HG03196 (cell line): ENCODE measurements at regions not wholly inside any gene's neighbourhood (a gene's known extent, or its start where the extent isn't known, plus 50 kb on each side); places are given as distances from the start of the nearest gene placed in this dataset.

ENCODE experiments used
- ATAC-seq: cut with Tn5 transposase; IDR thresholded peaks from one replicate; pipeline ENCODE4 v1.9.1; 2021; ENCODE audit not compliant: unreplicated experiment

DNA sequence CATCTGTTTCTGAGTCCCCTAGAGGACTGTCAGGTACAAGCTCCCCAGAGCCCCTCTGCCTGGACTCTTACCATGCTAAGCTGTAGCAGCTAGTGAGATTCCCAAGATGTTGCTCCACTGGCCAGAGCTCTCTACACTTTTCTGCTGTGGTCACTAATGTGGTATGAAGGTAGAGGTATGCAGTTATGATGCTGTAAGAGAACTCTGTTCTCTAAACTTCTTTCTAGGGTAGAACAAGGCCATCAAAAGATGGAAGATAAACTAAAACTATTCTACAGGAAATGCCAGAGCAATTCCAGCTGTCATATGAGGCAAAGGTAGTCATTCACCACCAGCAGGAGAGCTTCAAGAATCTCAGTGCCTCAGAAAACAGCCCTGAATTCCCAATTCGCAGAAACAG lies 517.4 kb upstream of the ARRDC4 start:
- ATAC-seq = no peak

DNA sequence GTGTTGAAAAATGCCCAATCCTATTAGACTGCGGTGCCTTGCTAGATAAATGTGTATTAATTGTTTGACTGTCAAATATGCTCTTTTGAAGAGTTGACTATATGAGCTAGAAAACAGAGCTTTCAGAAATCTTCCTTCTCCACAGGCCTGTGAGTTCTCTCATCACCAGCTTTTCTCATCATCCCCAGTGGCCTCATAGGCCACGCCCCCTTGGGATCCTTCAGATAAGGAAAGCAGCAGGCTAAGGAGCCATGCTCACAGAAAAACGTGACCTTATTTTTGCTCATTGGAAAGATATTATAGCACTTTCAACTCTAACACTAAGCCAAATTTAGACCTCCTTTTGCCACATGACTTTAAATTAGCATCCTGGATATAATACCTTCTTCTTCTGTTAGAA lies 514.4 kb upstream of the ARRDC4 start:
- no peak for ATAC-seq

DNA sequence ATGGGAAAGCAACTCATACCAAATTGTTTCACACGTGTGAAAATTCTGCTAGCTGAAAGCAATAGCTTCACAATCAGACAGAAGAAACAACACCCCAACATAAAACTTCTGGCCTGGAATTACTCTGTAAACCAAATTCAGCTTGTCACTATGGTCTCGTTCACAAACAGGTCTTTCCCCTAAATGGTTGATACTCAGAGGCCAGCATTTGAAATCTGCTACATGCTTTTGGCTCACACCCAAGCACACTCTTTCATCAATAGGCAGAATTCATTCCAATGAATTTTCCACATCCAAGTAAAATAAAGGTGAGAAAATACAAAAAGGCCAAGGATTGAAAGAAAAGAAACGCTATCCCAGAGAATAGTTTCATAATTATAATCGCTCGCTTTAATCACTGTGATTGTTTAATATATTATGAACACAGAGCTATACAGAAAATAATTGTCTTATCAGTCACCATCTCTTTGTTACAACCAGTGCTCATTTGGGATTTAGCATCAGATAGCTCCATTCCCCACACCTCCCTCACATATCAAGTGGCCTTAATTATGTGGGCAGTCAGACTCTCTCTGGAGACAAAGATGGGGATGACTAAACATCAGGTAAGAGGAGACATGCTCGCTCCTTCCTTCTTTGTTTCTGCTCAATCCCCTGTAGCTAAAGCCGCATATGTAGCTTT lies 503.8 kb upstream of the ARRDC4 start:
- ATAC-seq = no peak

DNA sequence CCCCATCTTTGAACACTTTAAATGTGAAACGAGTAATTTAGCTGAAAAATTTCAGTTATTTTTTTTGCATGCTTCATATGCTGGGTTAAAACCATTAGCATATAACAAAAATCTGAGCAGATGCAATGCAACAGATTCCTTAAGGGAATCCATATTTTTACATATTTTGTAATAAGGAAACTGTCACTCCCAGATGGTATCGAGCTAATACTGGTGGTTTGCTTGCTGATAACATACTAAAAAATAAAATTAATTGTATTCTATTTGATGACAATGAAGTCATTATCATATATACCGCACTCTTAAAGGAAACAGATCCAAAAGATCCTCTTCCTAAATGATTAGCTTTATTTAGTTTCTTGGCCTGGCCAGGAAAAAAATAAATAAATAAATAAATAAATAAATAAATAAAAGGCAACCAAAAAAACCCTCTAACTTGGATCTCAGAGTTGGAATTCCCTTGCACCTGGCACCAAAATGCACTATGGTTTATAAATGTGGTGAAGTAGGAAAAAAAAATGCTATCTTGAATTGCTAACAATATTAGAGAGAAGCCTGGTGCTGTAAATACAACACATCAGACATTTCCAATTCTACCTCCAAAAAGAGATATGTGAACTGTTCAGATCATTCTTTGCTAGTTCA lies 503.2 kb upstream of the ARRDC4 start:
- ATAC-seq = no peak

DNA sequence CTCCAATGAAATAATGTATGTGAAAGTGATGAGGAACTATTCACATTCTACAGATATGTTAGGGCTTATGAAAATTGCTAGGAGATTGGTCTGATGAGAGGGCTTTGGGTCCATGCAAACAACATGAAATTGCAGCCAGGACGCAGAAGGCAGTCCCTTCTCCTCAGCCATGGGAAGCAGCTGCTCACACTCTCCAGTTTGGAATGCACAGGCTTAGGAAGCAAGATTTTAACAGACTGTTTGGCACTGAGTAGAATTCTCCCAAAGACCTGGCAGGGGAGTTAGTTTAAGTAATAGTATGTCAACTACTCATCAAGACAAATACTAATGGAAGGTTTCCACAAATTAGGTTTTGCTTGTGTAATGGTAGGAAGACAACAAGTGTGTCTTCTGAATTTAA lies 500.7 kb upstream of the ARRDC4 start:
- no peak for ATAC-seq

DNA sequence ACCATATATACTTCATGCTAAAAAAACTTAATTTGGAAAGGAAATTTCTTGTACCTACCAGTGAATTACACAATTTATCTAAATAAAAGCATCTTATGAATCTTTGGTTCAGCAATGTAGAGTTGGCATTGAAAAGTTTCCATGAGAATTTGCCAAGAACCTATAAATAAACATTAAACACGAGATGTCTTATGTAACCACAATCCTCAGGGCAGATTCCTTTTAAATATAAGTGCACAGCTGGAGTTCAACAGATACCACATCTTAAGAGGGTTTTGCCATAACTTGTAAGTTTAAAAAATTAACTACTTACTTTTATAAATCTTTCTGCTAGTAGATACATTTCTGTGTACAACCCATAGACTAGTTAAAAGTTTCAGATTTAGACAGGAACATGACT lies 499.3 kb upstream of the ARRDC4 start:
- no peak for ATAC-seq

GRCh38 chr15:97463696-97464095 lies 496.8 kb upstream of the ARRDC4 start:
- no peak for ATAC-seq

DNA sequence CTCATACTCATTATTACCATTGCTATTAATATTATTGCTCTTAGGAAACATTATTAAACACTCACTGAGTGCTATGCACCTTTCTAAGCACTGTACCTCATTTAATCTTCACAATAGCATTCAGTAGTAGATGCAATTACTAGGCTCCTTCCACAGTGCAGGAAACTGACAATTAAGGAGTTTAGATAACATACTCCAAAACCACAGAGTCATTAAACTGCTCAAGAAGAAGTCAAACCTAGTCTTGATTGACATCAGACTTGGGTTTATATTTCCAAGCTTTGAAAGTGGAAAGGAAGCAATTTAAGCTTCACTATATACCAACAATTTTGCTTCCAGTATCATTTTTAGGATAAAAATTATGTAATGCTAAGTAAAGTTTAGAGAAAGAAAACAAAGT lies 490.1 kb upstream of the ARRDC4 start:
- ATAC-seq = no peak

- ATAC-seq = no peak
These were observed 486.9 kb upstream of the ARRDC4 start for GRCh38 chr15:97473627-97474026.

DNA sequence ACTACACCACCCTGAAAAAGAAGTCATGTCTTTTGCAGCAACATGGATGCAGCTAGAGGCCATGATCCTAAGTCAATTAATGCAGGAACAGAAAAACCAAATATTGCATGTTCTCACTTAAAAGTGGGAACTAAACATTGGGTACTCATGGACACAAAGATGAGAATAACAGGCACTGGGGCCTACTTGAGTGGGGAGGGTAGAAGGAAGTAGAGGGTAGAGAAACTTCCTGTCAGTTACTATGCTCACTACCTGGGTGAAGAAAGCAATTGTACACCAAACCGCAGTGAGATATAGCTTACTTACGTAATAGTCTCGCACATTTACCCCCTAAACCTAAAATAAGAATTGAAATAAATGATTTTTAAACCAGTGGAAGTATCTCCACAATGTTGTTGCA lies 480.5 kb upstream of the ARRDC4 start:
- no peak for ATAC-seq

- no peak for ATAC-seq
These were observed 478.0 kb upstream of the ARRDC4 start for GRCh38 chr15:97482521-97482920.

DNA sequence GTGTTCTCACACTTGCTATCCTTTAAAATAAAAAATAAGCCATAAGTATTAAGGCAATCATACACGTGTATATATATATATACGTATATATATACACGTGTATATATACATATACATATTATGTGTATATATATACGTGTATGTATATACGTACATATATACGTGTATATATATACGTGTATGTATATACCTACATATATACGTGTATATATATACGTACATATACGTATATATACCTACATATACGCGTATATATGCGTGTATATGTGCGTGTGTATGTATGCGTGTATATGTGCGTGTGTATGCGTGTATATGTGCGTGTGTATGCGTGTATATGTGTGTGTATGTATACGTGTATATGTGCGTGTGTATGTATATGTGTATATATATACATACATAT lies 477.3 kb upstream of the ARRDC4 start:
- ATAC-seq = no peak

GRCh38 chr15:97490429-97490828 lies 470.1 kb upstream of the ARRDC4 start:
- ATAC-seq = no peak

- ATAC-seq = no peak
These were observed 459.2 kb upstream of the ARRDC4 start for GRCh38 chr15:97501291-97501690.

DNA sequence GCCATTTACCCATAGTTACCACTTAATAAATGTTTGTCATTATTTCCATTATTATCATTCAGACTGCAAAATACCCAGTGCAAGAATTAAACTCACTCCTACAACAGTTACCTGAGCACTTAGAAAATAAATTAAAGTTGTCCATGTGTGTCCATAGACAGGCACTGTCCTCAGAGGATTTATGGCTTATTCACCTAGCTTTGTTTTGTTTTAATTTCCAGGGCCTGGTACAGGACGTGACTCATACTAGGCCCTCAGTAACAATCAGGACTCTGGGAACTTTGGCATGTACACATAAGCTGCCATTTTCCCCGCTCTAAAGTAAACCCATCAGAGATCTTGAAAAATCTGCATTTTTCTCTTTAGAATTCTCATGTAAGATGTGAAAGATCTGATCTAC lies 458.5 kb upstream of the ARRDC4 start:
- ATAC-seq = no peak

GRCh38 chr15:97504031-97504792 lies 456.3 kb upstream of the ARRDC4 start:
- ATAC-seq = no peak

GRCh38 chr15:97517737-97518136 lies 442.8 kb upstream of the ARRDC4 start:
- ATAC-seq = no peak

GRCh38 chr15:97520689-97521088 lies 439.8 kb upstream of the ARRDC4 start:
- ATAC-seq = no peak

- ATAC-seq = no peak
These were observed 438.9 kb upstream of the ARRDC4 start for GRCh38 chr15:97521381-97522285.

GRCh38 chr15:97522347-97522746 lies 438.2 kb upstream of the ARRDC4 start:
- no peak for ATAC-seq

DNA sequence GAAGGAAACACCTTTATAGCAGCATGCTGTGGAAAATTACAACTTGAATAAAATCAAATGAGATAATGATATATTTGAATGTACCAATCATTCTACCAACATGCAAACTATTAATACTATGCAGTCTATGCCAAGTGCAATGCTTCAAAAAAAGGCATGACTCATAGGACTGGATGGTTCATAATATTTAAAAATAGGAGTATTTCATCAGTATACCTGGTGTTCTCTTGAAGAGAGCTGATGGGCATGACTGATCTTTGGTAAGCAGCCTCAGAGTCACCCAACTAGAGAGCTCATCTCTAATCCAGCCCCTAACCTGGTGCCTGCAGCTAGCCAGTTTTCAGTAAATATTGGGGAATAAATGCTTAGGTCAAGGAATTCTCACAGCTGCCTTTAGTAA lies 434.7 kb upstream of the ARRDC4 start:
- ATAC-seq = no peak
